Gastroesophageal sphincter (tissue), 4 donors: ENCODE measurements at regions not wholly inside any gene's neighbourhood (a gene's known extent, or its start where the extent isn't known, plus 50 kb on each side); places are given as distances from the start of the nearest gene placed in this dataset.

ENCODE experiments used
- ATAC-seq: fragments of 150-250 bp; one replicate; pipeline ENCODE4 v1.9.1; 2016; ENCODE audit warnings: mild to moderate bottlenecking, moderate library complexity
- H3K27ac ChIP-seq, 4 donors: fragments of 200-600 bp; sonication (generic) in 3 of 4; 1 replicate in 3 of 4; 2 replicates in 1 of 4; pipeline ENCODE4 v1.5.1; 2016 to 2019
- H3K27me3 ChIP-seq: fragments of 200-600 bp; sonication (generic); one replicate; pipeline ENCODE4 v1.5.1; 2019
- H3K36me3 ChIP-seq, 2 donors: fragments of 200-600 bp; sonication (generic); one replicate each; pipeline ENCODE4 v1.5.1; 2019; ENCODE audit warnings: control low read depth in 1 of 2
- H3K4me1 ChIP-seq, 3 donors: fragments of 200-600 bp; sonication (generic); 1 replicate in 2 of 3; 2 replicates in 1 of 3; pipeline ENCODE4 v1.5.1; 2016 to 2019; ENCODE audit warnings: control low read depth in 2 of 3
- H3K4me3 ChIP-seq, 2 donors: fragments of 200-600 bp; sonication (generic); one replicate each; pipeline ENCODE4 v1.5.1; 2019; ENCODE audit warnings: mild to moderate bottlenecking in 1 of 2, moderate library complexity in 1 of 2
- H3K9me3 ChIP-seq, 3 donors: fragments of 200-600 bp; sonication (generic); one replicate each; pipeline ENCODE4 v1.5.1; 2017 to 2019; ENCODE audit warnings: control low read depth in 2 of 3
- EP300 ChIP-seq: sonication (generic); formaldehyde crosslinking; IDR thresholded peaks from one replicate; pipeline ENCODE4 v1.6.1; 2017; ENCODE audit warnings: antibody characterized with exemption, mild to moderate bottlenecking
- POLR2A ChIP-seq, 2 donors: fragments of 450-650 bp; IDR thresholded peaks; one replicate each; pipeline ENCODE4 v1.6.1; 2017; ENCODE audit warnings: antibody characterized with exemption in 2 of 2, mild to moderate bottlenecking in 2 of 2, moderate library complexity in 1 of 2
- POLR2AphosphoS5 ChIP-seq: sonication (generic); formaldehyde crosslinking; IDR thresholded peaks from one replicate; pipeline ENCODE4 v1.6.1; 2017; ENCODE audit warnings: antibody characterized with exemption
- WGBS, 2 donors: methylation state at CpG; one replicate each; pipeline ENCODE4 v1.1.5; 2018; ENCODE audit warnings: low coverage in 1 of 2; 5-methylcytosine and 5-hydroxymethylcytosine counted together
- TF ChIP-seq, protein P1 (sequence below), 4 experiments: fragments of 200-600 bp in 2 of 4; fragments of 450-650 bp in 2 of 4; sonication (generic) in 1 of 4; IDR thresholded peaks; one replicate each; pipeline ENCODE4 v1.5.1; 2017 to 2019; ENCODE audit warnings: antibody characterized with exemption in 4 of 4, mild to moderate bottlenecking in 2 of 4, moderate library complexity in 2 of 4

DNA sequence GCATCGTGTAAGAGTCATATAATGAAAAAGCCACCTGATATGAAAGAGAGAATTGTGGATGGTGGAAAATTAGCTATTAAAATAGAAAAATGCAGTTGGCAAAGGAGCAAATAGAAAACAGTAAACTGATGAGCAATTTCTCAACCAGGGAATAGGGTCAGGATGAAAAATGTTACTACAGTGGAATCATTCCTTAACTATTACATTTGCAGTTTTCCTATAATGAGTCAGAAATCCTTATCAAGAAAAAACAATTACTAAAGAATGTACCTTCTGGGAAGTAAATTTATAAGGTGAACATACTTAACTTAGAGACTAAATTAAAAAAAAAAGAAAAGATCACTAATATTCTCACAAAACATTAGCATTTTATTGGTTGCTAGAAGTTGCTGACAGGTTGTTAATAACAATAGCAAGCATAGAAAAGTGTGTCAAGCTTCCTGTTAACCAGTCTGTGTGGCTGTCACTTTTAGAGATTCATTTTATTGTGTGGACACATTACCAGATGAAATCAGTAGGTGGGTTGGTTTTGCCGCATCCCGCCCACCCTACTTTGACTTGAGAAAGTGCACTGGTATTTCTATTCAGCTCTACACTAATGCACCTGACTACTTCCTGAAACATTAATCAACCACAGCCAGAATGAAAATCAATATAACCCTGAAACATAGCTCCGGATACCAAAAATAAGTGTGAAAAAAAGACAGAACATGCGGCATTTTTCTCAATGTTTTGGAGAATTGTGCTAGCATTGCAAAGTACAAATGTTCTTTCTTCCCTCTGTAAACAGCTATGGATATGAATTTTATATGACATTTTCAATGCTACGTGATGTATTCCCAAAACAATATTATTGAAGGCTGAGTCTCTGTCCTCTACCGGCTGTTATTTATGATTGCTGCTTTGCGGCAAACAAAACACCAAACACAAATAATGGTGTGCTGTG, 576.7 kb downstream of the SLC16A7 start:
- ATAC-seq: no peak
- H3K36me3 ChIP-seq: no peaks in the 10 kb centered on the region
- WGBS, 2 donors: 54 to 55% methylated on average over 8 of the region's 8 CpGs
- no peak overlapping the region for H3K4me3 ChIP-seq
- TF ChIP-seq POLR2A (IDR thresholded peaks at IDR 0.05) (no peak), EP300 (no peak), POLR2AphosphoS5 (no peak)
- TF ChIP-seq, protein P1, sequence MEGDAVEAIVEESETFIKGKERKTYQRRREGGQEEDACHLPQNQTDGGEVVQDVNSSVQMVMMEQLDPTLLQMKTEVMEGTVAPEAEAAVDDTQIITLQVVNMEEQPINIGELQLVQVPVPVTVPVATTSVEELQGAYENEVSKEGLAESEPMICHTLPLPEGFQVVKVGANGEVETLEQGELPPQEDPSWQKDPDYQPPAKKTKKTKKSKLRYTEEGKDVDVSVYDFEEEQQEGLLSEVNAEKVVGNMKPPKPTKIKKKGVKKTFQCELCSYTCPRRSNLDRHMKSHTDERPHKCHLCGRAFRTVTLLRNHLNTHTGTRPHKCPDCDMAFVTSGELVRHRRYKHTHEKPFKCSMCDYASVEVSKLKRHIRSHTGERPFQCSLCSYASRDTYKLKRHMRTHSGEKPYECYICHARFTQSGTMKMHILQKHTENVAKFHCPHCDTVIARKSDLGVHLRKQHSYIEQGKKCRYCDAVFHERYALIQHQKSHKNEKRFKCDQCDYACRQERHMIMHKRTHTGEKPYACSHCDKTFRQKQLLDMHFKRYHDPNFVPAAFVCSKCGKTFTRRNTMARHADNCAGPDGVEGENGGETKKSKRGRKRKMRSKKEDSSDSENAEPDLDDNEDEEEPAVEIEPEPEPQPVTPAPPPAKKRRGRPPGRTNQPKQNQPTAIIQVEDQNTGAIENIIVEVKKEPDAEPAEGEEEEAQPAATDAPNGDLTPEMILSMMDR (IDR thresholded peaks at IDR 0.05): no peak
- no peaks in the 10 kb centered on the region for H3K9me3 ChIP-seq
- H3K27ac ChIP-seq: no peak overlapping the region
- H3K4me1 ChIP-seq: no peaks in the 10 kb centered on the region
- H3K27me3 ChIP-seq: no peaks in the 10 kb centered on the region

DNA sequence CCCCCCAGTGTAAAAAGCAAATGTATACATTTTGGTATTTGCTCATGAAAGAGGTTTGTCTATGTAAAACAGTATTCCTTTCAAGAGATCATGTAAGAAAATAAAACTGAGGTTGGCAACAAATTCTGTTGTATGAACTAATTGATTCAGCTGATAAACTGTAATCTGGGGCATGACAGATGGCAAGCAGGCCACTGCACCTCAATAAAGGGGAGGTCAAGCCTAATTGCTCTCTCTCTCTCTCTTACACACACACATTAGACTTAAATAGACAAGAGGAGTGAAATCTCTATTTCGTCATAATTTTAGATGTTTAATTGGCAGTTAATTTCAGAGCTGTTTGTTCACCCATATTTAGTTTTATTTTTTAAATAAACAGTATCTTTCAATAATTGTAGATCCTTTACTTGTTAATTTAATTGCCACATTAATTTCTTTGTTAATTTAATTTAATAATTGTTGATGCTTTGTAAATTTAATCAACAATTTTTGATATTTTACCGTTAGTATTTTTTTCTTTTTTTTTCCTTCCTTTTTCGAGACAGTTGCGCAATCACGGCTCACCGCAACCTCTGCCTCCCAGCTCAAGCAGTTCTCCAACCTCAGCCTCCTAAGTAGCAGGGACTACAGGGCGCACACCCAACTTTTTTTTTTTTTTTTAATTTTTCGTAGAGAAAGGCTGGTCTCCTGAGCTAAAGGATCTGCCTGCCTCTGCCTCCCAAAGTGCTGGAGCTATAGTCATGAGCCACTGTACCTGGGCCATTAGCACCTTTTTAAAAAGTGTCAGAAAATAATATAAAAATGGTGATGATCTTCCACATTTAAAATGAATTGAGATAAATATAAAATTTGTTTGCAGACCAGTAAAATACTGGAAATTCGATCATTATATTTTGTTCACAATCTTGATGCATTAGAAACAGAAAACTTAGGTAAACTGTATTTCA, 577.7 kb downstream of the SLC16A7 start:
- no peaks in the 10 kb centered on the region for H3K36me3 ChIP-seq
- no peaks in the 10 kb centered on the region for H3K9me3 ChIP-seq
- ATAC-seq: no peak
- no peaks in the 10 kb centered on the region for H3K27me3 ChIP-seq
- H3K4me3 ChIP-seq: no peak overlapping the region
- TF ChIP-seq POLR2A (IDR thresholded peaks at IDR 0.05) (no peak), EP300 (no peak), POLR2AphosphoS5 (no peak)
- TF ChIP-seq, protein P1 (IDR thresholded peaks at IDR 0.05): no peak
- H3K27ac ChIP-seq: no peak overlapping the region
- 75 to 94% methylated on average over 3 to 9 of the region's 9 CpGs for WGBS, 2 donors
- H3K4me1 ChIP-seq: no peaks in the 10 kb centered on the region

DNA sequence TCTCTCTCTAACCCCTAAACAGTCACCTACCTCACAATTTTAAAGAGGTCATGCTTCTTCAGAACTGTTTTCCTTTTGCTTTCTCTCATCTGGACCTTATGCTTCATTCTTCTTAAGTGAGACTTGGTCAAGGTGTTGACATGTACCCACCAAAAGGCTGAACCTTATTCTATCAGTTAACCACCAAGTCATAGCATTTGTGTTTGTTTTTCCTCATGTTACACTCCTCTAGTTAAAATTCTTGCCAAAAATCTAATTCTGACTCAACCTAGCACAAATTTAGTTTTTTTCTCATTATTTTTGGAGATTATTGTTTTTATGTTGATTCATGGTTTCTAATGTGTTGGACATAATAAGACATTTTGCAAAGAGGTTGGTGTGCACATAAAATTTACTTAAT, 578.6 kb downstream of the SLC16A7 start:
- H3K4me1 ChIP-seq: no peaks in the 10 kb centered on the region
- no peak overlapping the region for H3K27ac ChIP-seq
- no peaks in the 10 kb centered on the region for H3K9me3 ChIP-seq
- ATAC-seq: no peak
- TF ChIP-seq, protein P1 (IDR thresholded peaks at IDR 0.05): no peak
- TF ChIP-seq POLR2AphosphoS5: no peak
- TF ChIP-seq POLR2A (IDR thresholded peaks at IDR 0.05): no peak
- no peak for TF ChIP-seq EP300
- H3K4me3 ChIP-seq: no peak overlapping the region
- H3K36me3 ChIP-seq: no peaks in the 10 kb centered on the region
- H3K27me3 ChIP-seq: no peaks in the 10 kb centered on the region

DNA sequence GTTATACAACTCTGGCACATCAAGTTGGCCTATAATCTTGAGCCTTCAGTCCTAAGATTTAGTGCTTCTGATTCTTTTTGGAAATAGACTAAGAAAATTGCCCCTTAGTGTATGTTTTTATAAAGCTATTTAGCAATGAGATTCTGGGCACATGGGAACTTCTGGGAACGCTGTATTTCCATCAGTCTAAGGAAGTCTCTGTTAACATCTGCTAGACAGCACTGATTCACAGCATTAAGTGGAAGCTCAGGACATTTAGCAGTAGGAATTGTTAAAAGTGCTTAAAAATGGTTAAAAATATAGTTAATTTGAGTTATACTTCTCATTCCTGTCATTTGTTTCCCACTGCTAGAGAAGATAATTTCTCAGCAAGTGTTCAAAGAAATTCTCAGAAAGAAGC, 579.1 kb downstream of the SLC16A7 start:
- Histone ChIP-seq H3K9me3 (no peaks in the 10 kb centered on the region), H3K4me1 (no peaks in the 10 kb centered on the region), H3K27ac (no peak overlapping the region), H3K36me3 (no peaks in the 10 kb centered on the region), H3K4me3 (no peak overlapping the region), H3K27me3 (no peaks in the 10 kb centered on the region)
- no peak for TF ChIP-seq POLR2A (IDR thresholded peaks at IDR 0.05)
- no peak for TF ChIP-seq POLR2AphosphoS5
- TF ChIP-seq, protein P1 (IDR thresholded peaks at IDR 0.05): no peak
- TF ChIP-seq EP300: no peak
- WGBS, 2 donors: 0% methylated on average over 1 of the region's 1 CpG
- no peak for ATAC-seq
